CD14-positive monocyte (primary cell): ENCODE measurements at regions not wholly inside any gene's neighbourhood (a gene's known extent, or its start where the extent isn't known, plus 50 kb on each side); places are given as distances from the start of the nearest gene placed in this dataset.

ENCODE experiments used
- DNase-seq, 3 donors: peaks; one replicate each; pipeline ENCODE4 v3.0.0-alpha.2; 2011 to 2022
- H2AFZ ChIP-seq: 2 replicates; pipeline ENCODE4 v1.6.0; 2012; ENCODE audit warnings: mild to moderate bottlenecking, low read depth, low read length, inconsistent platforms; ENCODE audit not compliant: insufficient read depth, poor library complexity, severe bottlenecking
- H3K27ac ChIP-seq, 2 donors: 1 replicate in 1 of 2; 2 replicates in 1 of 2; pipeline ENCODE4 v1.5.1; 2012 to 2013; ENCODE audit warnings: low read length in 2 of 2, control low read depth in 1 of 2, inconsistent platforms in 1 of 2, low read depth in 1 of 2, mild to moderate bottlenecking in 1 of 2
- H3K27me3 ChIP-seq, 2 donors: one replicate each; pipeline versions ENCODE4 v1.6.0 to v1.6.1; 2011 to 2013; ENCODE audit warnings: low read length in 2 of 2; ENCODE audit not compliant: control insufficient read depth in 2 of 2, insufficient read depth in 2 of 2
- H3K36me3 ChIP-seq, 2 donors: replicated peaks in 1 of 2; 1 replicate in 1 of 2; 2 replicates in 1 of 2; pipeline versions ENCODE4 v1.5.1 to v1.6.1; 2012 to 2013; ENCODE audit warnings: low read length in 2 of 2, control low read depth in 1 of 2, inconsistent platforms in 1 of 2, mild to moderate bottlenecking in 1 of 2; ENCODE audit not compliant: insufficient read depth in 2 of 2, control insufficient read depth in 1 of 2
- H3K4me1 ChIP-seq, 2 donors: 1 replicate in 1 of 2; 2 replicates in 1 of 2; pipeline versions ENCODE4 v1.5.1 to v1.6.1; 2012 to 2013; ENCODE audit warnings: low read length in 2 of 2, control low read depth in 1 of 2, inconsistent platforms in 1 of 2, mild to moderate bottlenecking in 1 of 2, moderate library complexity in 1 of 2; ENCODE audit not compliant: insufficient read depth in 2 of 2, control insufficient read depth in 1 of 2
- H3K4me2 ChIP-seq: replicated peaks from 2 replicates; pipeline ENCODE3; 2012; ENCODE audit warnings: low read length, moderate library complexity, mild to moderate bottlenecking; ENCODE audit not compliant: poor library complexity, severe bottlenecking; ENCODE audit errors: extremely low read depth
- H3K4me3 ChIP-seq, 3 experiments: fragments of 200-600 bp in 1 of 3; sonication (generic) in 1 of 3; replicated peaks in 1 of 3; 1 replicate in 2 of 3; 2 replicates in 1 of 3; pipeline ENCODE4 v1.5.1; 2011 to 2013; ENCODE audit warnings: low read length in 3 of 3, mild to moderate bottlenecking in 3 of 3, control low read depth in 2 of 3, low read depth in 2 of 3, inconsistent platforms in 1 of 3, moderate library complexity in 1 of 3
- H3K79me2 ChIP-seq: 2 replicates; pipeline ENCODE4 v1.6.0; 2012; ENCODE audit warnings: mild to moderate bottlenecking, control low read depth, inconsistent platforms, low read length, moderate library complexity; ENCODE audit not compliant: insufficient read depth
- H3K9ac ChIP-seq: 2 replicates; pipeline ENCODE4 v1.6.0; 2017; ENCODE audit warnings: low read length, mild to moderate bottlenecking; ENCODE audit not compliant: insufficient read depth, poor library complexity, severe bottlenecking
- H3K9me3 ChIP-seq, 2 donors: replicated peaks in 1 of 2; 1 replicate in 1 of 2; 2 replicates in 1 of 2; pipeline versions ENCODE4 v1.5.1 to v1.6.1; 2012 to 2013; ENCODE audit warnings: low read length in 2 of 2, control low read depth in 1 of 2; ENCODE audit not compliant: control insufficient read depth in 1 of 2, insufficient read depth in 1 of 2
- H4K20me1 ChIP-seq: 2 replicates; pipeline ENCODE4 v1.6.0; 2012; ENCODE audit warnings: mild to moderate bottlenecking, low read length, control low read depth, moderate library complexity; ENCODE audit not compliant: insufficient read depth
- H3K27ac Mint-ChIP-seq, 7 donors: one replicate each; pipeline ENCODE4 v1.8.0; 2020; ENCODE audit warnings: mild to moderate bottlenecking in 7 of 7, mixed read lengths in 7 of 7, moderate library complexity in 6 of 7, inconsistent platforms in 2 of 7
- H3K27me3 Mint-ChIP-seq, 3 donors: one replicate each; pipeline ENCODE4 v1.8.0; 2021 to 2022; ENCODE audit warnings: low read depth in 3 of 3, mild to moderate bottlenecking in 3 of 3, mixed read lengths in 3 of 3, moderate library complexity in 3 of 3, inconsistent platforms in 1 of 3
- H3K36me3 Mint-ChIP-seq, 2 donors: one replicate each; pipeline ENCODE4 v1.8.0; 2020; ENCODE audit warnings: mixed read lengths in 2 of 2, inconsistent platforms in 1 of 2, mild to moderate bottlenecking in 1 of 2
- H3K4me1 Mint-ChIP-seq: one replicate; pipeline ENCODE4 v1.8.0; 2020; ENCODE audit warnings: mild to moderate bottlenecking, mixed read lengths
- H3K4me3 Mint-ChIP-seq, 2 donors: one replicate each; pipeline ENCODE4 v1.8.0; 2020; ENCODE audit warnings: mild to moderate bottlenecking in 2 of 2, mixed read lengths in 2 of 2, moderate library complexity in 1 of 2
- H3K9me3 Mint-ChIP-seq, 7 donors: one replicate each; pipeline ENCODE4 v1.8.0; 2020 to 2022; ENCODE audit warnings: mixed read lengths in 7 of 7, mild to moderate bottlenecking in 6 of 7, moderate library complexity in 6 of 7, inconsistent platforms in 2 of 7
- CTCF ChIP-seq: fragments of 200-600 bp; IDR thresholded peaks from one replicate; pipeline ENCODE4 v1.8.0; 2022; ENCODE audit warnings: antibody characterized with exemption, mild to moderate bottlenecking
- WGBS: methylation state at CpG from one replicate; pipeline ENCODE4 v1.1.5; 2013; ENCODE audit warnings: missing lambda C conversion rate; ENCODE audit not compliant: insufficient coverage; 5-methylcytosine and 5-hydroxymethylcytosine counted together
- intact Hi-C, 2 donors: fragments of 100-400 bp; cut with micrococcal nuclease; formaldehyde crosslinking; loops; one replicate each; pipeline versions ENCODE4 v1.15.0 to v1.15.1; 2023

- Histone ChIP-seq H3K4me1 (no peaks in the 10 kb centered on the region), H3K27ac (no peak overlapping the region), H3K4me3 (no peak overlapping the region), H4K20me1 (no peaks in the 10 kb centered on the region), H3K4me2 (no peak overlapping the region), H3K9me3 (peaks cover 15 to 19% of the 10 kb centered on the region in 2 donors), H3K36me3 (no peaks in the 10 kb centered on the region), H3K79me2 (no peaks in the 10 kb centered on the region), H2AFZ (no peak overlapping the region), H3K9ac (no peak overlapping the region), H3K27me3 (peaks cover 0 to 2% of the 10 kb centered on the region in 2 donors)
- WGBS = 100% methylated on average over 1 of the region's 1 CpG
- H3K36me3 Mint-ChIP-seq = no peaks in the 10 kb centered on the region
- H3K27me3 Mint-ChIP-seq = peaks cover 5 to 9% (median 7%) of the 10 kb centered on the region in 3 donors
- no peak overlapping the region for H3K4me3 Mint-ChIP-seq
- intact Hi-C loops = no loop called here
- no peak for DNase-seq
- H3K27ac Mint-ChIP-seq = no peak overlapping the region
- H3K4me1 Mint-ChIP-seq = no peaks in the 10 kb centered on the region
- H3K9me3 Mint-ChIP-seq = peaks cover 9 to 28% (median 16%) of the 10 kb centered on the region in 7 donors
- TF ChIP-seq CTCF = no peak
Observed at GRCh38 chr5:133723651-133724366, 111.5 kb upstream of the FSTL4 start.

DNA sequence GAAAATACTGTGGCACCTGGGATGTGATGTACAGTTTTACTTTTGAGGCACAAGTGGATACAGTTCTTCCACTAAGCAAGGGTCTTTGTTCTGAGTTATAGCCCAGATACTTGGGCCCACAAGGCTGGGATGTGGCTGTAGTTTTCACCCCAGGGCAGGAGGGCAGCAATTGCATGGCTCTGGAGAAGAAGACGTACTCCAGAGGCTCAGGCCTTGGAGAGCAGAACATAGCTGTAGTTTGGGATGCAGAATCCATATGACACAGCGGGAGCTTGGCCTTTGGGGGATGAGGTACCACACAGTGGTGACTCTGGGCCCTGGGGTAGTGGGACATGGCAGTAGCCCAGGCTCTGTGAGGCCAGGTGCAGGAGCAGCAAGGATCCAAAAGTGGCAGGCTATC lies 110.8 kb upstream of the FSTL4 start:
- WGBS = 90% methylated on average over 2 of the region's 2 CpGs
- Mint-ChIP-seq H3K36me3 (no peaks in the 10 kb centered on the region), H3K9me3 (peaks cover 9 to 28% (median 16%) of the 10 kb centered on the region in 7 donors), H3K27ac (no peak overlapping the region), H3K4me3 (no peak overlapping the region), H3K4me1 (no peaks in the 10 kb centered on the region), H3K27me3 (peaks cover 5 to 9% (median 7%) of the 10 kb centered on the region in 3 donors)
- no peak overlapping the region for H3K27ac ChIP-seq
- H3K79me2 ChIP-seq = no peaks in the 10 kb centered on the region
- H4K20me1 ChIP-seq = no peaks in the 10 kb centered on the region
- no peak for TF ChIP-seq CTCF
- no peak overlapping the region for H3K4me2 ChIP-seq
- H3K9ac ChIP-seq = no peak overlapping the region
- H3K4me3 ChIP-seq = no peak overlapping the region
- H3K36me3 ChIP-seq = no peaks in the 10 kb centered on the region
- no peak overlapping the region for H2AFZ ChIP-seq
- DNase-seq = no peak
- H3K9me3 ChIP-seq = peaks cover 15 to 19% of the 10 kb centered on the region in 2 donors
- H3K4me1 ChIP-seq = no peaks in the 10 kb centered on the region
- peaks cover 0 to 2% of the 10 kb centered on the region in 2 donors for H3K27me3 ChIP-seq
- intact Hi-C loops = no loop called here
